Smooth muscle cell (in vitro differentiated cells): ENCODE measurements at regions not wholly inside any gene's neighbourhood (a gene's known extent, or its start where the extent isn't known, plus 50 kb on each side); places are given as distances from the start of the nearest gene placed in this dataset.

ENCODE experiments used
- DNase-seq: peaks from one replicate; lab custom pipeline; 2025; ENCODE audit not compliant: unreplicated experiment; lab: John Stamatoyannopoulos, UW
- H2AFZ ChIP-seq: fragments of 200-600 bp; sonication (generic); 2 replicates; pipeline ENCODE4 v1.6.0; 2016; ENCODE audit warnings: antibody characterized with exemption, low read depth, mild to moderate bottlenecking
- H3F3A ChIP-seq: fragments of 200-600 bp; sonication (generic); 2 replicates; pipeline ENCODE4 v1.6.0; 2017; ENCODE audit warnings: antibody characterized with exemption, low read depth
- H3K27ac ChIP-seq: fragments of 200-600 bp; sonication (generic); 2 replicates; pipeline ENCODE4 v1.5.1; 2016; ENCODE audit warnings: low read depth, mild to moderate bottlenecking
- H3K27me3 ChIP-seq: fragments of 200-600 bp; sonication (generic); 2 replicates; pipeline ENCODE4 v1.6.1; 2016; ENCODE audit warnings: low read depth, mild to moderate bottlenecking
- H3K36me3 ChIP-seq: fragments of 200-600 bp; sonication (generic); 2 replicates; pipeline ENCODE4 v1.5.1; 2016; ENCODE audit warnings: low read depth
- H3K4me1 ChIP-seq: fragments of 200-600 bp; sonication (generic); 2 replicates; pipeline ENCODE4 v1.5.1; 2016; ENCODE audit warnings: low read depth
- H3K4me2 ChIP-seq: fragments of 200-600 bp; sonication (generic); 2 replicates; pipeline ENCODE4 v1.6.0; 2016; ENCODE audit warnings: mild to moderate bottlenecking
- H3K4me3 ChIP-seq: fragments of 200-600 bp; sonication (generic); 2 replicates; pipeline ENCODE4 v1.5.1; 2016; ENCODE audit warnings: mild to moderate bottlenecking
- H3K79me2 ChIP-seq: fragments of 200-600 bp; sonication (generic); 2 replicates; pipeline ENCODE4 v1.6.0; 2016; ENCODE audit warnings: low read depth, mild to moderate bottlenecking
- H3K9ac ChIP-seq: fragments of 200-600 bp; sonication (generic); 2 replicates; pipeline ENCODE4 v1.6.0; 2016; ENCODE audit warnings: low read depth
- H3K9me3 ChIP-seq: fragments of 200-600 bp; sonication (generic); replicated peaks from 2 replicates; pipeline ENCODE4 v1.5.1; 2016; ENCODE audit warnings: low read depth
- H4K20me1 ChIP-seq: fragments of 200-600 bp; sonication (generic); 2 replicates; pipeline ENCODE4 v1.6.0; 2016; ENCODE audit warnings: low read depth
- WGBS: methylation state at CpG from one replicate; pipeline ENCODE4 v1.1.7; 2016; ENCODE audit warnings: low lambda C conversion rate; 5-methylcytosine and 5-hydroxymethylcytosine counted together
- TF ChIP-seq, protein P1 (sequence below): fragments of 200-600 bp; sonication (generic); IDR thresholded peaks from 2 replicates; pipeline ENCODE4 v1.5.1; 2017; ENCODE audit warnings: borderline replicate concordance, mild to moderate bottlenecking, antibody characterized with exemption; ENCODE audit not compliant: insufficient read depth, poor library complexity, severe bottlenecking

DNA sequence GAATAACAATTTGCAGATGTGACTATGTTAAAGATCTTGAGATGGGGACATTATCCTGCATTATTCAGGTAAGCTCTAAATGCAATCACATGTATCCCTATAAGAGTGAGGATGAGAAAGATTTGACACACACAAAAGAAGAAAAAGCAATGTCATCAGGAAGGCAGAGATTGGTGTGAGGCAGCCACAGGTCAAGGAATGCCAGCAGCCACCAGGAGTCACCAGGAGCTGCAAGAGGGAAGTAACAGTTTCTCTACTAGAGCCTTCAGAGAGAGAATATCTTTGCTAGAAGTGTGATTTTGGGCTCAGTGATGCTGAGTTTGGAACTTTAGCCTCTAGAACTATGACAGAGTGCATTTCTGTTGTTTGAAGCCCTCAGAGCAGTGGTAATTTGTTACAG lies 700.3 kb upstream of the SEMA3D start:
- Histone ChIP-seq H4K20me1 (no peaks in the 10 kb centered on the region), H3K4me1 (no peaks in the 10 kb centered on the region), H3K27me3 (no peaks in the 10 kb centered on the region), H3K27ac (no peak overlapping the region), H2AFZ (no peak overlapping the region), H3K9me3 (no peaks in the 10 kb centered on the region), H3K79me2 (no peaks in the 10 kb centered on the region), H3K4me3 (no peak overlapping the region), H3K36me3 (no peaks in the 10 kb centered on the region), H3K9ac (no peak overlapping the region), H3K4me2 (no peak overlapping the region), H3F3A (no peaks in the 10 kb centered on the region)
- TF ChIP-seq, protein P1, sequence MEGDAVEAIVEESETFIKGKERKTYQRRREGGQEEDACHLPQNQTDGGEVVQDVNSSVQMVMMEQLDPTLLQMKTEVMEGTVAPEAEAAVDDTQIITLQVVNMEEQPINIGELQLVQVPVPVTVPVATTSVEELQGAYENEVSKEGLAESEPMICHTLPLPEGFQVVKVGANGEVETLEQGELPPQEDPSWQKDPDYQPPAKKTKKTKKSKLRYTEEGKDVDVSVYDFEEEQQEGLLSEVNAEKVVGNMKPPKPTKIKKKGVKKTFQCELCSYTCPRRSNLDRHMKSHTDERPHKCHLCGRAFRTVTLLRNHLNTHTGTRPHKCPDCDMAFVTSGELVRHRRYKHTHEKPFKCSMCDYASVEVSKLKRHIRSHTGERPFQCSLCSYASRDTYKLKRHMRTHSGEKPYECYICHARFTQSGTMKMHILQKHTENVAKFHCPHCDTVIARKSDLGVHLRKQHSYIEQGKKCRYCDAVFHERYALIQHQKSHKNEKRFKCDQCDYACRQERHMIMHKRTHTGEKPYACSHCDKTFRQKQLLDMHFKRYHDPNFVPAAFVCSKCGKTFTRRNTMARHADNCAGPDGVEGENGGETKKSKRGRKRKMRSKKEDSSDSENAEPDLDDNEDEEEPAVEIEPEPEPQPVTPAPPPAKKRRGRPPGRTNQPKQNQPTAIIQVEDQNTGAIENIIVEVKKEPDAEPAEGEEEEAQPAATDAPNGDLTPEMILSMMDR: no peak
- no peak for DNase-seq

GRCh38 chr7:85882335-85882734 lies 695.5 kb upstream of the SEMA3D start:
- H3K27ac ChIP-seq: no peak overlapping the region
- no peaks in the 10 kb centered on the region for H3K79me2 ChIP-seq
- no peak overlapping the region for H3K4me3 ChIP-seq
- WGBS: 100% methylated on average over 1 of the region's 1 CpG
- no peaks in the 10 kb centered on the region for H3K9me3 ChIP-seq
- H3K9ac ChIP-seq: no peak overlapping the region
- no peaks in the 10 kb centered on the region for H3K4me1 ChIP-seq
- no peak overlapping the region for H2AFZ ChIP-seq
- no peaks in the 10 kb centered on the region for H3K36me3 ChIP-seq
- TF ChIP-seq, protein P1: no peak
- no peak for DNase-seq
- no peak overlapping the region for H3K4me2 ChIP-seq
- no peaks in the 10 kb centered on the region for H3K27me3 ChIP-seq
- H4K20me1 ChIP-seq: no peaks in the 10 kb centered on the region
- H3F3A ChIP-seq: no peaks in the 10 kb centered on the region

DNA sequence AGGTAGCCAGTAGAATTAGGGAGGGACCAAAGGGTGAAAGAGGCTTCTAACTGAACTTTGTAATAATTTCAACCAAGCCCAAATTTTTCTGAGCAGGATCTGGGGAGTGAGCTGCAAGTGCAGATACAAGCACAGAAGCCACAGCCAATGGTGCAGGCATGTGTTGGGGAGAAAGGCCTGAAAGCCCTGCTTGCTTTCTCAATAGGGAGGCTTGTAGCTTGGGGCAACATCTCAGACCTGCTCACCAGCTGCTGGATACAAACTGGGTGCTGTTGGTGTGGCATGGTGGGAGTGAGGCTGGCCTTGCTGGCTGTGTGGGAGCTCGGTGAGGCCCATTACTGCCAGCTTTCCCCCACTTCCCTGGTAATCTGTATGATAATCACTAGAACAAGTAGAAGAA lies 688.5 kb upstream of the SEMA3D start:
- Histone ChIP-seq H4K20me1 (no peaks in the 10 kb centered on the region), H2AFZ (no peak overlapping the region), H3K9me3 (no peaks in the 10 kb centered on the region), H3K4me2 (no peak overlapping the region), H3K4me3 (no peak overlapping the region), H3K9ac (no peak overlapping the region), H3K36me3 (no peaks in the 10 kb centered on the region), H3F3A (no peaks in the 10 kb centered on the region), H3K27ac (no peak overlapping the region), H3K79me2 (no peaks in the 10 kb centered on the region), H3K27me3 (no peaks in the 10 kb centered on the region), H3K4me1 (no peaks in the 10 kb centered on the region)
- TF ChIP-seq, protein P1: no peak
- WGBS: 79% methylated on average over 1 of the region's 1 CpG
- no peak for DNase-seq

DNA sequence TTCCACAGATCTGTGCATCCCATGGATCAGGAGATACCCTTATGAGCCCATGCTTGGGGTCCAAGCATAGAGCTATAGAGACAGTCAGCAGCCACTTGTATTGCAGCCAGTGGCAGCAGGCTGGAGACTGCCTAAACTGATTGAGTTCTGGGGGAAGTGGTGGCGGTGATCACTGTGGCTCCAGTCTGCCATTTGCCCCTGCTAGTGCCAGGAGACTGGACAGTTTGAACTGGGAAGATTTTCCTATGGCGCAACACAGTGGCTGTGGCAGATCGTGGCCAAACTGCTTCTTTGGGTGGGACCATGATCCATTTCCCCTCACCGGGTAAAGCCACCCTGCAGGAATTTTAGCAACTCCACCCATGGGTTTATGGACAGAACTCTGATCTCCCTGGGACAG lies 679.7 kb upstream of the SEMA3D start:
- Histone ChIP-seq H3K79me2 (no peaks in the 10 kb centered on the region), H3K4me1 (no peaks in the 10 kb centered on the region), H3K9ac (no peak overlapping the region), H3K36me3 (no peaks in the 10 kb centered on the region), H3K4me3 (no peak overlapping the region), H3K27me3 (no peaks in the 10 kb centered on the region), H2AFZ (no peak overlapping the region), H3K27ac (no peak overlapping the region), H3K9me3 (no peaks in the 10 kb centered on the region), H4K20me1 (no peaks in the 10 kb centered on the region), H3F3A (no peaks in the 10 kb centered on the region), H3K4me2 (no peak overlapping the region)
- no peak for DNase-seq
- 85% methylated on average over 4 of the region's 4 CpGs for WGBS
- TF ChIP-seq, protein P1: no peak
